Glutamatergic neuron (in vitro differentiated cells): ENCODE measurements at regions not wholly inside any gene's neighbourhood (a gene's known extent, or its start where the extent isn't known, plus 50 kb on each side); places are given as distances from the start of the nearest gene placed in this dataset.
A peak's percentile ranks its signal among the peaks of the same experiment; 100 is the strongest.

Experiments
- DNase-seq: peaks from one replicate; pipeline ENCODE4 v3.0.0; 2022
- H3K27ac Mint-ChIP-seq: one replicate; pipeline ENCODE4 v1.8.0; 2020; ENCODE audit warnings: mild to moderate bottlenecking, mixed read lengths, inconsistent platforms; ENCODE audit not compliant: unreplicated experiment
- H3K27me3 Mint-ChIP-seq: one replicate; pipeline ENCODE4 v1.8.0; 2020; ENCODE audit warnings: mild to moderate bottlenecking, moderate library complexity, mixed read lengths, inconsistent platforms; ENCODE audit not compliant: unreplicated experiment
- H3K36me3 Mint-ChIP-seq: one replicate; pipeline ENCODE4 v1.8.0; 2020; ENCODE audit warnings: mild to moderate bottlenecking, mixed read lengths, inconsistent platforms; ENCODE audit not compliant: unreplicated experiment
- H3K4me1 Mint-ChIP-seq: one replicate; pipeline ENCODE4 v1.8.0; 2020; ENCODE audit warnings: mild to moderate bottlenecking, low read depth, mixed read lengths, inconsistent platforms; ENCODE audit not compliant: unreplicated experiment
- H3K4me3 Mint-ChIP-seq: one replicate; pipeline ENCODE4 v1.8.0; 2020; ENCODE audit warnings: mild to moderate bottlenecking, mixed read lengths, inconsistent platforms; ENCODE audit not compliant: unreplicated experiment
- H3K9me3 Mint-ChIP-seq: one replicate; pipeline ENCODE4 v1.8.0; 2020; ENCODE audit warnings: mild to moderate bottlenecking, moderate library complexity, mixed read lengths, inconsistent platforms; ENCODE audit not compliant: unreplicated experiment
- CTCF ChIP-seq: fragments of 200-600 bp; sonication (generic); IDR thresholded peaks from one replicate; pipeline ENCODE4 v1.5.0; 2021; ENCODE audit not compliant: partially characterized antibody, unreplicated experiment

- Mint-ChIP-seq H3K27ac (no peak overlapping the region), H3K36me3 (no peaks in the 10 kb centered on the region), H3K9me3 (peaks cover 1% of the 10 kb centered on the region), H3K4me3 (no peak overlapping the region), H3K4me1 (peaks cover 26% of the 10 kb centered on the region), H3K27me3 (no peaks in the 10 kb centered on the region)
- TF ChIP-seq CTCF, result peak; percentile 78
- DNase-seq, result no peak
Observed at GRCh38 chr6:50185006-50185405, 135.3 kb upstream of the DEFB112 start.

GRCh38 chr6:50187351-50187921, 137.7 kb upstream of the DEFB112 start:
- H3K9me3 Mint-ChIP-seq, result peaks cover 1% of the 10 kb centered on the region
- no peaks in the 10 kb centered on the region for H3K27me3 Mint-ChIP-seq
- peaks cover 26% of the 10 kb centered on the region for H3K4me1 Mint-ChIP-seq
- peak; percentile 56 for DNase-seq
- H3K36me3 Mint-ChIP-seq, result no peaks in the 10 kb centered on the region
- H3K4me3 Mint-ChIP-seq, result peak overlapping the region; percentile 75
- no peak for TF ChIP-seq CTCF
- H3K27ac Mint-ChIP-seq, result peak overlapping the region; percentile 90

- DNase-seq, result no peak
- H3K4me1 Mint-ChIP-seq, result no peaks in the 10 kb centered on the region
Observed at GRCh38 chr6:50198245-50198644, 148.5 kb upstream of the DEFB112 start.

GRCh38 chr6:50202766-50203165, 153.0 kb upstream of the DEFB112 start:
- Mint-ChIP-seq H3K27me3 (no peaks in the 10 kb centered on the region), H3K27ac (no peak overlapping the region), H3K4me3 (no peak overlapping the region), H3K36me3 (no peaks in the 10 kb centered on the region), H3K9me3 (no peaks in the 10 kb centered on the region), H3K4me1 (no peaks in the 10 kb centered on the region)
- no peak for DNase-seq
- TF ChIP-seq CTCF, result no peak

More at GRCh38 chr6:50198245-50198644, 148.5 kb upstream of the DEFB112 start:
- Mint-ChIP-seq H3K9me3 (no peaks in the 10 kb centered on the region), H3K27me3 (no peaks in the 10 kb centered on the region), H3K27ac (no peak overlapping the region), H3K4me3 (no peak overlapping the region), H3K36me3 (no peaks in the 10 kb centered on the region)
- TF ChIP-seq CTCF, result no peak

GRCh38 chr6:50211582-50211981, 161.9 kb upstream of the DEFB112 start:
- TF ChIP-seq CTCF, result no peak
- H3K36me3 Mint-ChIP-seq, result peaks cover 5% of the 10 kb centered on the region
- no peak overlapping the region for H3K27ac Mint-ChIP-seq
- H3K9me3 Mint-ChIP-seq, result peaks cover 2% of the 10 kb centered on the region
- no peak for DNase-seq
- peaks cover 1% of the 10 kb centered on the region for H3K27me3 Mint-ChIP-seq
- peaks cover 32% of the 10 kb centered on the region for H3K4me1 Mint-ChIP-seq
- H3K4me3 Mint-ChIP-seq, result no peak overlapping the region
